SK-N-SH (cell line): ENCODE measurements at regions not wholly inside any gene's neighbourhood (a gene's known extent, or its start where the extent isn't known, plus 50 kb on each side); places are given as distances from the start of the nearest gene placed in this dataset.

Experiments used
- CTCF ChIA-PET: fragments of 300-600, 350-600 bp; formaldehyde crosslinking; extraction: SDS; loops from one replicate; lab custom pipeline; 2021; lab: Yijun Ruan, JAX
- POLR2A ChIA-PET: fragments of 350-600 bp; sonication (Branson Sonifier 250); formaldehyde crosslinking; extraction: SDS; loops from one replicate; lab custom pipeline; 2020; ENCODE audit warnings: antibody characterized with exemption, inconsistent platforms; lab: Yijun Ruan, JAX
- DNase-seq: peaks from one replicate; pipeline ENCODE4 v3.0.0; 2012
- H2AFZ ChIP-seq: fragments of 200-600 bp; sonication (generic); 2 replicates; pipeline ENCODE4 v1.8.1; 2016; ENCODE audit warnings: antibody characterized with exemption, mild to moderate bottlenecking, low read depth
- H3F3A ChIP-seq: fragments of 200-600 bp; sonication (generic); replicated peaks from 2 replicates; pipeline ENCODE3; 2016; ENCODE audit warnings: antibody characterized with exemption, mild to moderate bottlenecking; ENCODE audit not compliant: insufficient read depth
- H3K27ac ChIP-seq, 2 experiments: fragments of 200-500 bp in 1 of 2; fragments of 200-600 bp in 1 of 2; sonication (Bioruptor generic) in 1 of 2; sonication (generic), shearing (Covaris generic) in 1 of 2; 2 replicates each; pipeline versions ENCODE4 v1.5.1 to v1.6.1; 2014 to 2016; ENCODE audit warnings: low read depth in 2 of 2, inconsistent platforms in 1 of 2, low read length in 1 of 2, mild to moderate bottlenecking in 1 of 2, mixed read lengths in 1 of 2
- H3K27me3 ChIP-seq: fragments of 200-600 bp; sonication (generic), shearing (Covaris generic); 2 replicates; pipeline ENCODE4 v1.6.1; 2016; ENCODE audit warnings: mixed run types; ENCODE audit not compliant: insufficient read depth
- H3K36me3 ChIP-seq, 2 experiments: fragments of 200-500 bp in 1 of 2; fragments of 200-600 bp in 1 of 2; sonication (Bioruptor generic) in 1 of 2; sonication (generic) in 1 of 2; replicated peaks in 1 of 2; 2 replicates each; pipeline versions ENCODE3 to v1.5.1; 2014 to 2016; ENCODE audit warnings: low read length in 1 of 2, mild to moderate bottlenecking in 1 of 2; ENCODE audit not compliant: insufficient read depth in 2 of 2, control insufficient read depth in 1 of 2
- H3K4me1 ChIP-seq, 2 experiments: fragments of 200-500 bp in 1 of 2; fragments of 200-600 bp in 1 of 2; sonication (Bioruptor generic) in 1 of 2; sonication (generic), shearing (Covaris generic) in 1 of 2; 2 replicates each; pipeline versions ENCODE4 v1.5.1 to v1.6.1; 2014 to 2016; ENCODE audit warnings: low read depth in 1 of 2, low read length in 1 of 2, mixed run types in 1 of 2; ENCODE audit not compliant: insufficient read depth in 2 of 2, control insufficient read depth in 1 of 2
- H3K4me2 ChIP-seq: fragments of 200-600 bp; sonication (generic), shearing (Covaris generic); 2 replicates; pipeline ENCODE4 v1.6.1; 2017; ENCODE audit warnings: mixed run types
- H3K4me3 ChIP-seq, 2 experiments: fragments of 200-500 bp in 1 of 2; fragments of 200-600 bp in 1 of 2; sonication (Bioruptor generic) in 1 of 2; sonication (generic), shearing (Covaris generic) in 1 of 2; 2 replicates each; pipeline versions ENCODE4 v1.5.1 to v1.8.1; 2014 to 2016; ENCODE audit warnings: low read depth in 2 of 2, inconsistent platforms in 1 of 2, low read length in 1 of 2, mild to moderate bottlenecking in 1 of 2, mixed read lengths in 1 of 2, moderate library complexity in 1 of 2
- H3K79me2 ChIP-seq: fragments of 200-600 bp; sonication (generic); 2 replicates; pipeline ENCODE4 v1.8.1; 2017; ENCODE audit warnings: mild to moderate bottlenecking; ENCODE audit not compliant: insufficient read depth
- H3K9ac ChIP-seq: fragments of 200-600 bp; sonication (generic); 2 replicates; pipeline ENCODE4 v1.6.1; 2017; ENCODE audit warnings: mixed run types
- H3K9me2 ChIP-seq: fragments of 200-600 bp; sonication (generic); 2 replicates; pipeline ENCODE4 v1.6.1; 2017; ENCODE audit warnings: mixed run types
- H3K9me3 ChIP-seq: fragments of 200-600 bp; sonication (generic); 2 replicates; pipeline ENCODE4 v1.6.1; 2017; ENCODE audit warnings: mixed run types, mild to moderate bottlenecking, moderate library complexity
- H4K20me1 ChIP-seq: fragments of 200-600 bp; sonication (generic); 2 replicates; pipeline ENCODE4 v1.6.1; 2017; ENCODE audit warnings: mild to moderate bottlenecking, mixed run types; ENCODE audit not compliant: insufficient read depth
- EP300 ChIP-seq, 2 experiments: IDR thresholded peaks; 2 replicates each; pipeline versions ENCODE4 v1.4.0 to v1.6.1; 2012; ENCODE audit warnings: borderline replicate concordance in 1 of 2, low read depth in 1 of 2, low read length in 1 of 2
- EZH2phosphoT487 ChIP-seq: fragments of 200-600 bp; sonication (generic); IDR thresholded peaks from 2 replicates; pipeline ENCODE4 v1.6.1; 2017; ENCODE audit warnings: low read depth, mixed run types, mild to moderate bottlenecking, antibody characterized with exemption, moderate library complexity, borderline replicate concordance
- FOXJ3 ChIP-seq: sonication (generic); formaldehyde crosslinking; IDR thresholded peaks from 2 replicates; pipeline ENCODE4 v1.5.1; 2020; ENCODE audit warnings: mild to moderate bottlenecking, missing genetic modification reagents
- FOXM1 ChIP-seq: IDR thresholded peaks from 2 replicates; pipeline ENCODE4 v1.4.0; 2012; ENCODE audit warnings: low read depth, mild to moderate bottlenecking
- MEF2A ChIP-seq: IDR thresholded peaks from 2 replicates; pipeline ENCODE4 v1.4.0; 2012; ENCODE audit warnings: low read depth, borderline replicate concordance
- POLR2AphosphoS5 ChIP-seq: IDR thresholded peaks from 2 replicates; pipeline ENCODE4 v1.6.1; 2012; ENCODE audit warnings: low read depth, low read length
- RAD21 ChIP-seq: IDR thresholded peaks from 2 replicates; pipeline ENCODE4 v1.6.1; 2012; ENCODE audit warnings: mild to moderate bottlenecking, low read length
- RCOR1 ChIP-seq: fragments of 150-350 bp; IDR thresholded peaks from 2 replicates; pipeline ENCODE4 v1.6.1; 2017; ENCODE audit warnings: antibody characterized with exemption, low read length
- RFX5 ChIP-seq: IDR thresholded peaks from 2 replicates; pipeline ENCODE4 v1.6.1; 2012; ENCODE audit warnings: mild to moderate bottlenecking, improper control_type of control experiment, low read length
- YY1 ChIP-seq: IDR thresholded peaks from 2 replicates; pipeline ENCODE4 v1.4.0; 2012; ENCODE audit warnings: low read depth, mild to moderate bottlenecking
- WGBS: methylation state at CpG from one replicate; pipeline ENCODE4 v1.1.6; 2017; ENCODE audit warnings: low lambda C conversion rate; 5-methylcytosine and 5-hydroxymethylcytosine counted together
- TF ChIP-seq, protein P1 (sequence below): fragments of 200-600 bp; sonication (generic); IDR thresholded peaks from 2 replicates; pipeline ENCODE4 v1.6.1; 2017; ENCODE audit warnings: antibody characterized with exemption, mild to moderate bottlenecking, moderate library complexity
- TF ChIP-seq, protein P2 (sequence below): fragments of 150-350 bp; IDR thresholded peaks from 2 replicates; pipeline ENCODE4 v1.6.1; 2017; ENCODE audit warnings: antibody characterized with exemption, low read length, low read depth, borderline replicate concordance
- TF ChIP-seq, protein P3 (sequence below): IDR thresholded peaks from 2 replicates; pipeline ENCODE4 v1.4.0; 2012; ENCODE audit warnings: low read depth, borderline replicate concordance

DNA sequence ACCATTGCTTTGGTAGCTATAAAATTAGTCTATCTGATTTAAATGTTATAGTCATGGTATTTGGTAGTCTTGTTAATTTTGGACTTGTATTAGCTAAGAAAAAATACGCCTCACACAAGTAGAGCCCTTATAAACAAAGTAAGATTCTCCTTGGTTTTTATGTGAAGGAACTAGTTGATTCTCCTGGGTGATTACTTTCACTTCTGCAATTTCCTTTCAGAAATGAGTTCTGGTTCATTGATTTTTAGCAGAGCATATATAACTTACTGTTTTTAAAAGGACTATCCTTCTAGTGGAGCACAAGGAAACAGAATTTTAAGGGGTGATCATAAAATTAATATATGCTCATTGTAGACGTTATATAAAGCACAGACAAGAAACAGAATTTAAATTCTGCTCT is 120.1 kb downstream of the BACH1 start (continued):
- no peak for TF ChIP-seq EP300 (IDR thresholded peaks at IDR 0.05; ENCODE audit: borderline replicate concordance in 1 of 2, low read depth in 1 of 2, low read length in 1 of 2)
- TF ChIP-seq, all 33 proteins: peak for 0

DNA sequence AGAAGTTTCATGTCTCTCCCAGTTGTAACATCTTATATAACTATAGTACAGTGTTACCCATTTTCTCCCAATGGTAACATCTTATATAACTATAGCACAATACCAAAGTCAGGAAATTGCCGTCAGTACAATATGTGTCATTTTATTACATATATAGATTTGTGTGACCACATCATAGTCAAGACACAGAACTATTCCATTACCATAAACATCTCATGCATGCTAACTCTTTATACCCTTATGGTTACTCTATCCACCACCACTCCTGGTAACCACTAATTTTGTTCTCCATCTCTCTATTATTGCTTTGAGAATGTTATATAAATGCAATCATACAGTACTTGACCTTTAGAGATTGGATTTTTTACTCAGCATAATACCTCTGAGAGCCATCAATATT is 120.7 kb downstream of the BACH1 start:
- H3K79me2 ChIP-seq: no peaks in the 10 kb centered on the region
- H3K9ac ChIP-seq: no peak overlapping the region
- H3K4me3 ChIP-seq: no peak overlapping the region
- no peak overlapping the region for H2AFZ ChIP-seq
- H3K4me2 ChIP-seq: no peak overlapping the region
- ChIA-PET POLR2A (no interaction called here), CTCF (no interaction called here)
- no peaks in the 10 kb centered on the region for H3F3A ChIP-seq
- WGBS: 88% methylated on average over 1 of the region's 1 CpG
- no peaks in the 10 kb centered on the region for H3K4me1 ChIP-seq
- no peak for DNase-seq
- no peaks in the 10 kb centered on the region for H3K27me3 ChIP-seq
- H3K9me3 ChIP-seq: no peaks in the 10 kb centered on the region
- no peaks in the 10 kb centered on the region for H3K36me3 ChIP-seq
- TF ChIP-seq POLR2AphosphoS5 (no peak), RAD21 (no peak), EZH2phosphoT487 (no peak), YY1 (no peak), MEF2A (no peak), RCOR1 (no peak), RFX5 (no peak), FOXM1 (no peak), EP300 (IDR thresholded peaks at IDR 0.05; ENCODE audit: borderline replicate concordance in 1 of 2, low read depth in 1 of 2, low read length in 1 of 2) (no peak), FOXJ3 (CRISPR knock-in tag) (no peak)
- TF ChIP-seq, protein P1, sequence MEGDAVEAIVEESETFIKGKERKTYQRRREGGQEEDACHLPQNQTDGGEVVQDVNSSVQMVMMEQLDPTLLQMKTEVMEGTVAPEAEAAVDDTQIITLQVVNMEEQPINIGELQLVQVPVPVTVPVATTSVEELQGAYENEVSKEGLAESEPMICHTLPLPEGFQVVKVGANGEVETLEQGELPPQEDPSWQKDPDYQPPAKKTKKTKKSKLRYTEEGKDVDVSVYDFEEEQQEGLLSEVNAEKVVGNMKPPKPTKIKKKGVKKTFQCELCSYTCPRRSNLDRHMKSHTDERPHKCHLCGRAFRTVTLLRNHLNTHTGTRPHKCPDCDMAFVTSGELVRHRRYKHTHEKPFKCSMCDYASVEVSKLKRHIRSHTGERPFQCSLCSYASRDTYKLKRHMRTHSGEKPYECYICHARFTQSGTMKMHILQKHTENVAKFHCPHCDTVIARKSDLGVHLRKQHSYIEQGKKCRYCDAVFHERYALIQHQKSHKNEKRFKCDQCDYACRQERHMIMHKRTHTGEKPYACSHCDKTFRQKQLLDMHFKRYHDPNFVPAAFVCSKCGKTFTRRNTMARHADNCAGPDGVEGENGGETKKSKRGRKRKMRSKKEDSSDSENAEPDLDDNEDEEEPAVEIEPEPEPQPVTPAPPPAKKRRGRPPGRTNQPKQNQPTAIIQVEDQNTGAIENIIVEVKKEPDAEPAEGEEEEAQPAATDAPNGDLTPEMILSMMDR: no peak
- TF ChIP-seq, protein P2, sequence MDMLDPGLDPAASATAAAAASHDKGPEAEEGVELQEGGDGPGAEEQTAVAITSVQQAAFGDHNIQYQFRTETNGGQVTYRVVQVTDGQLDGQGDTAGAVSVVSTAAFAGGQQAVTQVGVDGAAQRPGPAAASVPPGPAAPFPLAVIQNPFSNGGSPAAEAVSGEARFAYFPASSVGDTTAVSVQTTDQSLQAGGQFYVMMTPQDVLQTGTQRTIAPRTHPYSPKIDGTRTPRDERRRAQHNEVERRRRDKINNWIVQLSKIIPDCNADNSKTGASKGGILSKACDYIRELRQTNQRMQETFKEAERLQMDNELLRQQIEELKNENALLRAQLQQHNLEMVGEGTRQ: no peak
- TF ChIP-seq, protein P3, sequence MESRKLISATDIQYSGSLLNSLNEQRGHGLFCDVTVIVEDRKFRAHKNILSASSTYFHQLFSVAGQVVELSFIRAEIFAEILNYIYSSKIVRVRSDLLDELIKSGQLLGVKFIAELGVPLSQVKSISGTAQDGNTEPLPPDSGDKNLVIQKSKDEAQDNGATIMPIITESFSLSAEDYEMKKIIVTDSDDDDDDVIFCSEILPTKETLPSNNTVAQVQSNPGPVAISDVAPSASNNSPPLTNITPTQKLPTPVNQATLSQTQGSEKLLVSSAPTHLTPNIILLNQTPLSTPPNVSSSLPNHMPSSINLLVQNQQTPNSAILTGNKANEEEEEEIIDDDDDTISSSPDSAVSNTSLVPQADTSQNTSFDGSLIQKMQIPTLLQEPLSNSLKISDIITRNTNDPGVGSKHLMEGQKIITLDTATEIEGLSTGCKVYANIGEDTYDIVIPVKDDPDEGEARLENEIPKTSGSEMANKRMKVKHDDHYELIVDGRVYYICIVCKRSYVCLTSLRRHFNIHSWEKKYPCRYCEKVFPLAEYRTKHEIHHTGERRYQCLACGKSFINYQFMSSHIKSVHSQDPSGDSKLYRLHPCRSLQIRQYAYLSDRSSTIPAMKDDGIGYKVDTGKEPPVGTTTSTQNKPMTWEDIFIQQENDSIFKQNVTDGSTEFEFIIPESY: no peak
- H3K9me2 ChIP-seq: no peaks in the 10 kb centered on the region
- H3K27ac ChIP-seq: no peak overlapping the region
- H4K20me1 ChIP-seq: no peaks in the 10 kb centered on the region
